GM23248 (cell line): ENCODE measurements at regions not wholly inside any gene's neighbourhood (a gene's known extent, or its start where the extent isn't known, plus 50 kb on each side); places are given as distances from the start of the nearest gene placed in this dataset.

ENCODE experiments used
- DNase-seq: peaks from one replicate; pipeline ENCODE4 v3.0.0-alpha.2; 2015
- H2AFZ ChIP-seq: fragments of 200-600 bp; sonication (generic); 2 replicates; pipeline ENCODE4 v1.6.1; 2016; ENCODE audit warnings: antibody characterized with exemption
- H3F3A ChIP-seq: fragments of 200-600 bp; sonication (generic); 2 replicates; pipeline ENCODE4 v1.6.1; 2016; ENCODE audit warnings: mild to moderate bottlenecking, antibody characterized with exemption, mixed run types; ENCODE audit not compliant: insufficient read depth
- H3K27ac ChIP-seq: fragments of 200-600 bp; sonication (generic); 2 replicates; pipeline ENCODE4 v1.5.1; 2016; ENCODE audit warnings: mild to moderate bottlenecking
- H3K27me3 ChIP-seq: fragments of 200-600 bp; sonication (generic); replicated peaks from 2 replicates; pipeline ENCODE4 v1.6.1; 2016; ENCODE audit warnings: mild to moderate bottlenecking; ENCODE audit not compliant: insufficient read depth
- H3K36me3 ChIP-seq: fragments of 200-600 bp; sonication (generic); 2 replicates; pipeline ENCODE4 v1.6.1; 2016; ENCODE audit warnings: low read depth, mild to moderate bottlenecking
- H3K4me1 ChIP-seq: fragments of 200-600 bp; sonication (generic); 2 replicates; pipeline ENCODE4 v1.6.1; 2016; ENCODE audit warnings: mild to moderate bottlenecking; ENCODE audit not compliant: insufficient read depth
- H3K4me2 ChIP-seq: fragments of 200-600 bp; sonication (generic); one replicate; pipeline ENCODE4 v1.6.1; 2016; ENCODE audit warnings: mild to moderate bottlenecking; ENCODE audit not compliant: unreplicated experiment
- H3K4me3 ChIP-seq: fragments of 200-600 bp; sonication (generic); 2 replicates; pipeline ENCODE4 v1.5.1; 2016; ENCODE audit warnings: mild to moderate bottlenecking
- H3K79me2 ChIP-seq: fragments of 200-600 bp; sonication (generic); 2 replicates; pipeline ENCODE4 v1.6.1; 2016; ENCODE audit warnings: mild to moderate bottlenecking; ENCODE audit not compliant: insufficient read depth
- H3K9ac ChIP-seq: fragments of 200-600 bp; sonication (generic); 2 replicates; pipeline ENCODE4 v1.6.1; 2016; ENCODE audit warnings: mild to moderate bottlenecking
- H3K9me2 ChIP-seq: fragments of 200-600 bp; sonication (generic); 2 replicates; pipeline ENCODE4 v1.6.1; 2016; ENCODE audit warnings: mixed run types, mild to moderate bottlenecking, moderate library complexity; ENCODE audit not compliant: insufficient read depth
- H3K9me3 ChIP-seq: fragments of 200-600 bp; sonication (generic); one replicate; pipeline ENCODE4 v1.6.1; 2017; ENCODE audit warnings: low read depth
- H4K20me1 ChIP-seq: fragments of 200-600 bp; sonication (generic); 2 replicates; pipeline ENCODE4 v1.6.0; 2016; ENCODE audit not compliant: insufficient read depth
- EZH2 ChIP-seq: fragments of 200-600 bp; sonication (generic); IDR thresholded peaks from 2 replicates; pipeline ENCODE4 v1.6.1; 2018; ENCODE audit warnings: antibody characterized with exemption, mild to moderate bottlenecking; ENCODE audit not compliant: insufficient read depth, poor library complexity, severe bottlenecking
- EZH2phosphoT487 ChIP-seq: fragments of 200-600 bp; sonication (generic); IDR thresholded peaks from 2 replicates; pipeline ENCODE4 v1.6.1; 2018; ENCODE audit warnings: antibody characterized with exemption, moderate library complexity, mild to moderate bottlenecking, low read depth; ENCODE audit not compliant: insufficient read depth
- WGBS, 2 experiments: methylation state at CpG; one replicate each; pipeline ENCODE4 v1.1.6; 2015 to 2017; ENCODE audit warnings: low lambda C conversion rate in 2 of 2, low coverage in 1 of 2; ENCODE audit errors: missing lambda C conversion rate in 2 of 2; 5-methylcytosine and 5-hydroxymethylcytosine counted together
- in situ Hi-C: fragments of 300-500 bp; cut with MboI; formaldehyde crosslinking; loops from 2 replicates; pipeline ENCODE4 v1.15.0; 2020

DNA sequence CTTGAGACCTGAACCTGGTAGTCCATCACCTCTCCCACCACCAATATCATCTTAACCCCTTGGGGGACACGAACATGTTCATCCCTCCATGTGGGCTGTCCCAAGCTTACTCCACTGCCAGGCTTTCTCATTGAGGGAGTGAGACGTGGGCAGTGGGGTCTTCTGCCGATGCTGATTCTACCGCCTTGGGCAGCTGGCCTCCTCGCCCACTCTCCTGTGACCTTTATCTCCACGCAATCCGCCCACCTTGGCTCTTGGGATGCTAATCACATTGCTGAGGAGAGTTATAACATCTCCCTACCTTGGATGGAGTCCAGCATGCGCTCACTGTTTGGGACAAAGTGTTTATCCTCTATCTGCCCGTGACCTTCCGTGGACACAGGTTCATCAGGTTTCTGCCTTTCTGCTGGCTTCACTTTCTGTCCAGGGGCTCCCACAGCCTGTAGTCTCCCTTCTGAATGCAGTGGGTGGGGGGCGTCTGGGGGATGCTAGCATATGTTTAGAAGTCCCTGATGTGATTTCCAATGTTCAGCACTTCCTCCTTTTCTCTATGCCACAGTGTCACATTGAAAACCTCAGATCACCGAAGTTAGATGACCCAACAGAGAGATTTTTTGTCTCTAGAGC is 53.2 kb upstream of the ESRRB start:
- Histone ChIP-seq H3K27ac (no peak overlapping the region), H2AFZ (no peak overlapping the region), H3K9me3 (no peaks in the 10 kb centered on the region), H3K9me2 (no peaks in the 10 kb centered on the region), H3K9ac (no peak overlapping the region), H3K36me3 (no peaks in the 10 kb centered on the region), H3K4me2 (no peak overlapping the region), H3F3A (no peaks in the 10 kb centered on the region), H3K4me1 (no peaks in the 10 kb centered on the region), H3K79me2 (no peaks in the 10 kb centered on the region), H3K27me3 (peaks cover 9% of the 10 kb centered on the region), H4K20me1 (no peaks in the 10 kb centered on the region), H3K4me3 (no peak overlapping the region)
- no peak for DNase-seq
- in situ Hi-C loops, result no loop called here
- 69 to 71% methylated on average over 12 of the region's 12 CpGs for WGBS, 2 experiments
- TF ChIP-seq EZH2 (no peak), EZH2phosphoT487 (no peak)

DNA sequence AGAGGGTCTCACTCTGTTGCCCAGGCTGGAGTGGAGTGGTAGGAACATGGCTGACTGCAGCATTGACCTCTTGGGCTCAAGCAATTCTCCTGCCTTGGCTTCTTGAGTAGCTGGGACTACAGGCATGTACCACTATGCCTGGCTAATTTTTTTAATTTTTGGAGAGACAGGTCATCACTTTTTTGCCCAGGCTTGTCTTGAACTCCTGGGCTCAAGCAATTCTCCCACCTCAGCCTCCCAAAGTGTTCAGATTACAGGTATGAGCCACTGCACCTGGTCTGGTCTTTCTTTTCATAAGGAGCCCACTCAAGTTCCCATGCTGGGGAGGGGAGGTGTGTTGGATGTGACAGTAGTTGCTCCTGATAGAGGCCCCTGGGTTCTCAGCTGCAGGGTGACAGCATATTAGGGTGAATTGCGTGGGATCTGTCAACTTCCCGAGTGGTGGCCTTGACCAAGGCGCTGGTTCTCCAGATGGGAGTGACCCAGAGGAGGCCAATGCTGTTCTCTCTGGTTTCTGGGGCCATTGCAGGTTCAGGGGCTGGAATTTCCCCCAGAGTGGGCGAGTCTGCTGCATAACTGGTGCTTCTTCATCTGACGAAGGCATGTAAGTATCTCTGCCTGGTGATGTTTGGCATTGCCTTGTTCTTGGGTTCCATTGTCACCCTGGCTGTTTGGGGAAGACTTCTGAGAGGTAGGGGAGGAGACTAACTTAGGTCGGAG is 52.4 kb upstream of the ESRRB start:
- 25 to 29% methylated on average over 6 of the region's 6 CpGs for WGBS, 2 experiments

DNA sequence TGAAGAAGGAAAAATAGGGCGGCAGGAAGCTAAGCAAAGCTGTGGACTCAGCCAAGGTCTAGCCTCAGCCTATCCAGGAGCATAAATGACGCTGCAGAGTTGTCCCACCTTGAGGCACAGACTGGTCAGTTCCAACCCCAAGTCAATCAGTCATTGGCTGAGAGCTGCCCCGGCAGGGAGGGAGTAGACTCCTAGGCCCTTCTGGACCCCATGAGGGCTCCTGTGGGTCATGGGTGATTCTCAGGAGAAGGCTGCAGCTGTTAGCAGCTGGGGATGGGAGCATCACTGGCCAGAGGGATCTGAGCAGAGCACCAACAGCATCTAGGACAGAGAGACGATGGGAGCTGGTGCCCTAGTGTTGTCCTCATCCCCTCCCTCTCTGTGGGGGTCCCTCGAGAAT is 51.8 kb upstream of the ESRRB start:
- H3K9me2 ChIP-seq, result no peaks in the 10 kb centered on the region
- no peak overlapping the region for H2AFZ ChIP-seq
- H3K9me3 ChIP-seq, result no peaks in the 10 kb centered on the region
- peaks cover 21% of the 10 kb centered on the region for H3K27me3 ChIP-seq
- DNase-seq, result no peak
- H3K4me2 ChIP-seq, result no peak overlapping the region
- 24 to 41% methylated on average over 5 of the region's 5 CpGs for WGBS, 2 experiments
- in situ Hi-C loops, result no loop called here
- H3K79me2 ChIP-seq, result no peaks in the 10 kb centered on the region
- no peak overlapping the region for H3K27ac ChIP-seq
- no peak overlapping the region for H3K4me3 ChIP-seq
- H3K9ac ChIP-seq, result no peak overlapping the region
- H4K20me1 ChIP-seq, result no peaks in the 10 kb centered on the region
- no peaks in the 10 kb centered on the region for H3K36me3 ChIP-seq
- H3F3A ChIP-seq, result no peaks in the 10 kb centered on the region
- H3K4me1 ChIP-seq, result no peaks in the 10 kb centered on the region
- no peak for TF ChIP-seq EZH2phosphoT487
- TF ChIP-seq EZH2, result no peak

More for the DNA sequence above, 52.4 kb upstream of the ESRRB start:
- DNase-seq, result no peak
- H2AFZ ChIP-seq, result no peak overlapping the region
- peaks cover 15% of the 10 kb centered on the region for H3K27me3 ChIP-seq
- H3K4me1 ChIP-seq, result no peaks in the 10 kb centered on the region
- H3K36me3 ChIP-seq, result no peaks in the 10 kb centered on the region
- H3K4me2 ChIP-seq, result no peak overlapping the region
- no peaks in the 10 kb centered on the region for H3K79me2 ChIP-seq
- no peaks in the 10 kb centered on the region for H4K20me1 ChIP-seq
- H3K9me3 ChIP-seq, result no peaks in the 10 kb centered on the region
- H3K4me3 ChIP-seq, result no peak overlapping the region
- no peak for TF ChIP-seq EZH2phosphoT487
- no peak for TF ChIP-seq EZH2
- no peak overlapping the region for H3K9ac ChIP-seq
- no peaks in the 10 kb centered on the region for H3K9me2 ChIP-seq
- no peak overlapping the region for H3K27ac ChIP-seq
- no peaks in the 10 kb centered on the region for H3F3A ChIP-seq
- in situ Hi-C loops, result no loop called here
